Activated CD8-positive, alpha-beta T cell treated with anti-CD3 and anti-CD28 coated beads for 36 hours (primary cell): ENCODE measurements at regions not wholly inside any gene's neighbourhood (a gene's known extent, or its start where the extent isn't known, plus 50 kb on each side); places are given as distances from the start of the nearest gene placed in this dataset.

Source experiments
- ATAC-seq: fragments of 200-7000 bp; cut with Tn5 transposase; one replicate; pipeline ENCODE4 v1.10.0; 2021; ENCODE audit warnings: mild to moderate bottlenecking, moderate library complexity
- CTCF ChIA-PET: fragments of 350-600 bp; sonication (Branson Sonifier 250); formaldehyde crosslinking; loops from one replicate; lab custom pipeline; 2021; ENCODE audit warnings: antibody characterized with exemption; lab: Charles Lee
- POLR2A ChIA-PET: fragments of 350-600 bp; sonication (Branson Sonifier 250); formaldehyde crosslinking; loops from one replicate; lab custom pipeline; 2021; ENCODE audit warnings: antibody characterized with exemption; lab: Charles Lee
- DNase-seq: peaks from one replicate; pipeline ENCODE4 v3.0.0-alpha.2; 2020
- H3K27ac Mint-ChIP-seq: one replicate; pipeline ENCODE4 v1.8.0; 2021; ENCODE audit warnings: mild to moderate bottlenecking, mixed read lengths
- H3K27me3 Mint-ChIP-seq: one replicate; pipeline ENCODE4 v1.8.0; 2021; ENCODE audit warnings: mixed read lengths
- H3K36me3 Mint-ChIP-seq: one replicate; pipeline ENCODE4 v1.8.0; 2021; ENCODE audit warnings: low read depth, mixed read lengths
- H3K4me1 Mint-ChIP-seq: one replicate; pipeline ENCODE4 v1.8.0; 2021; ENCODE audit warnings: low read depth, mixed read lengths
- H3K4me3 Mint-ChIP-seq: one replicate; pipeline ENCODE4 v1.8.0; 2021; ENCODE audit warnings: mild to moderate bottlenecking, moderate library complexity, mixed read lengths
- H3K9me3 Mint-ChIP-seq: one replicate; pipeline ENCODE4 v1.8.0; 2021; ENCODE audit warnings: mixed read lengths
- intact Hi-C: fragments of 100-400 bp; cut with micrococcal nuclease; formaldehyde crosslinking; loops from one replicate; pipeline ENCODE4 v1.10.0; 2022
- TF ChIP-seq, protein P1 (sequence below): fragments of 200-600 bp; IDR thresholded peaks from one replicate; pipeline ENCODE4 v1.8.0; 2022; ENCODE audit warnings: antibody characterized with exemption, mild to moderate bottlenecking

DNA sequence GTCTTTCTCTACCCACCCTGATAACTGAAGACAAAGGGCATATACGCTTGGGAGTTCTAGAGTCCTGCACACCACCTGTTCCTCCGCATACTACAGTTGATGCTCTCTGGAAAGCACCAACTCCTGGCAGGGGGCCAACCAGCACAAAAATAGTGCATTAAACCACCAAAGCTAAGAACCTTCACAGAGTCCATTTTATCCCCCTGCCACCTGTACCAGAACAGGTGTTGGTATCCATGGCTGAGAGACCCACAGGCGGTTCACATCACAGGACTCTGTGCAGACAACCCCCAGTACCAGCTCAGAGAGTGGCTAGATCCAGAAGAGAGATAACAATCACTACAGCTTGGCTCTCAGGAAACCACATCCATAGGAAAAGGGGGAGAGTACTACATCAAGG is 114.4 kb upstream of the POU1F1 start:
- ChIA-PET CTCF (no interaction called here), POLR2A (no interaction called here)
- Mint-ChIP-seq H3K4me1 (no peaks in the 10 kb centered on the region), H3K4me3 (no peak overlapping the region), H3K36me3 (no peaks in the 10 kb centered on the region), H3K27me3 (peaks cover 2% of the 10 kb centered on the region), H3K27ac (no peak overlapping the region), H3K9me3 (no peaks in the 10 kb centered on the region)
- intact Hi-C loops = no loop called here
- ATAC-seq = no peak
- TF ChIP-seq, protein P1, sequence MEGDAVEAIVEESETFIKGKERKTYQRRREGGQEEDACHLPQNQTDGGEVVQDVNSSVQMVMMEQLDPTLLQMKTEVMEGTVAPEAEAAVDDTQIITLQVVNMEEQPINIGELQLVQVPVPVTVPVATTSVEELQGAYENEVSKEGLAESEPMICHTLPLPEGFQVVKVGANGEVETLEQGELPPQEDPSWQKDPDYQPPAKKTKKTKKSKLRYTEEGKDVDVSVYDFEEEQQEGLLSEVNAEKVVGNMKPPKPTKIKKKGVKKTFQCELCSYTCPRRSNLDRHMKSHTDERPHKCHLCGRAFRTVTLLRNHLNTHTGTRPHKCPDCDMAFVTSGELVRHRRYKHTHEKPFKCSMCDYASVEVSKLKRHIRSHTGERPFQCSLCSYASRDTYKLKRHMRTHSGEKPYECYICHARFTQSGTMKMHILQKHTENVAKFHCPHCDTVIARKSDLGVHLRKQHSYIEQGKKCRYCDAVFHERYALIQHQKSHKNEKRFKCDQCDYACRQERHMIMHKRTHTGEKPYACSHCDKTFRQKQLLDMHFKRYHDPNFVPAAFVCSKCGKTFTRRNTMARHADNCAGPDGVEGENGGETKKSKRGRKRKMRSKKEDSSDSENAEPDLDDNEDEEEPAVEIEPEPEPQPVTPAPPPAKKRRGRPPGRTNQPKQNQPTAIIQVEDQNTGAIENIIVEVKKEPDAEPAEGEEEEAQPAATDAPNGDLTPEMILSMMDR = no peak
- DNase-seq = no peak

DNA sequence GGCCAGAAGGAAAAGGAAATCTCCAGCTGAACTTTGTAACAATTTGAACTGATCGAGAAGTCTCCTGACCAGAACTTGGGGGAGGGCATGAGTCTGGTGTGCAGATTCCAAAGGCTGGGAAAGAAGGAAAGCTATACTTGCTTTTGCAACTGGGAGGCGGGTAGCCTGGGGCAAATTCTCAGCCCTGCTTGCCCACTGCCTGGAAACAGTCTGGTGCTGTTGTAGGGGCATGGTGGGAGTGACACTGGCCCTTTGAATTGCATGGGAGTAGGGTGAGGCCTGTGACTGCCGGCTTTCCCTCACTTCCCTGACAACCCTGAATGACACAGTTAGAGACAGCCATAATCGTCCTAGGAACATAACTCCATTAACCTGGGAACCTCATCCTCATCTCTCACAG is 114.0 kb upstream of the POU1F1 start:
- H3K9me3 Mint-ChIP-seq = no peaks in the 10 kb centered on the region
- H3K27ac Mint-ChIP-seq = no peak overlapping the region
- DNase-seq (no peak), ATAC-seq (no peak)
- POLR2A ChIA-PET = no interaction called here
- H3K4me1 Mint-ChIP-seq = no peaks in the 10 kb centered on the region
- TF ChIP-seq, protein P1 = no peak
- H3K36me3 Mint-ChIP-seq = no peaks in the 10 kb centered on the region
- no peak overlapping the region for H3K4me3 Mint-ChIP-seq
- CTCF ChIA-PET = no interaction called here
- peaks cover 2% of the 10 kb centered on the region for H3K27me3 Mint-ChIP-seq
- intact Hi-C loops = no loop called here

DNA sequence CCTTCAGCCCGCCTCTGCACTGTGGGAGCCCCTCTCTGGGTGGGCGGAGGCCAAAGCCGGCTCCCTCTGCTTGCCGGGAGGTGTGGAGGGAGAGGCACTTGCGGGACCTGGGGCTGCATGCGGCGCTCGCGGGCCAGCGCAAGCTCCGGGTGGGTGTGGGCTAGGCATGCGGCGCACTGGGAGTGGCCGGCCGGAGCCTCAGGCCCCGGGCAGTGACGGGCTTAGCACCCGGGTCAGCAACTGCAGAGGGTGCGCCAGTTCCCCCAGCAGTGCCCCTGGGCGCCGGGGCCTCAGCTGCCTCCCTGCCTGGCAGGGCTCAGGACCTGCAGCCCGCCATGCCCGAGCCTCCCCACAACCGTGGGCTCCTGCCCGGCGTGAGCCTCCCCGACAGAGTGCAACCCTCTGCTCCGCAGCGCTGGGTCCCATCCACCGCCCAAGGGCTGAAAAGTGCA is 98.9 kb upstream of the POU1F1 start:
- ATAC-seq (no peak), DNase-seq (no peak)
- ChIA-PET CTCF (no interaction called here), POLR2A (interaction anchor here (0.6 kb wide), 1 partner anchor 757 kb away, joined by 3 read pairs; no protein-coding TSS in a partner anchor)
- TF ChIP-seq, protein P1 = no peak
- Mint-ChIP-seq H3K4me1 (no peaks in the 10 kb centered on the region), H3K36me3 (no peaks in the 10 kb centered on the region), H3K27ac (no peak overlapping the region), H3K4me3 (no peak overlapping the region), H3K9me3 (no peaks in the 10 kb centered on the region), H3K27me3 (peaks cover 5% of the 10 kb centered on the region)
- intact Hi-C loops = no loop called here

DNA sequence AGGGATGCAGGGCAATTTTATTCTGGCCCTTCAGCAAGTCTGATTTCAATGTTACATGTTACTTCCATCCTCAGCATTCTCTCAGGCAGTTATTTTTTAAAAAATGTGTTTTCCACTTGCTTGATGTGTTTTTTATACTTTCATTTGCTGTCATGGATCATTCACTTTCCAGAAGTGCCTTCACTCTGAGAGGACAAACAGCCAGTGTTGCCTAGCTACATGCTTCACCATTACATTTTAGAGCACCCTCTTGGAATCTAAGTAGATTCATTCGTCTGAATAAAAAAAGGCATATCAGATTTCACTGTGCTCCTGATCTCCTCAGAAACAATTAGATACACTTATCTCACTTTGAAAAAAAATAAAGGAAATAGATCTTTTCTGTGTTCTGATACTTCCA is 93.6 kb upstream of the POU1F1 start:
- POLR2A ChIA-PET = no interaction called here
- CTCF ChIA-PET = no interaction called here
- Mint-ChIP-seq H3K27me3 (peaks cover 9% of the 10 kb centered on the region), H3K36me3 (no peaks in the 10 kb centered on the region), H3K4me3 (no peak overlapping the region), H3K27ac (no peak overlapping the region), H3K4me1 (no peaks in the 10 kb centered on the region), H3K9me3 (no peaks in the 10 kb centered on the region)
- no peak for ATAC-seq
- TF ChIP-seq, protein P1 = no peak
- intact Hi-C loops = no loop called here
- DNase-seq = no peak

DNA sequence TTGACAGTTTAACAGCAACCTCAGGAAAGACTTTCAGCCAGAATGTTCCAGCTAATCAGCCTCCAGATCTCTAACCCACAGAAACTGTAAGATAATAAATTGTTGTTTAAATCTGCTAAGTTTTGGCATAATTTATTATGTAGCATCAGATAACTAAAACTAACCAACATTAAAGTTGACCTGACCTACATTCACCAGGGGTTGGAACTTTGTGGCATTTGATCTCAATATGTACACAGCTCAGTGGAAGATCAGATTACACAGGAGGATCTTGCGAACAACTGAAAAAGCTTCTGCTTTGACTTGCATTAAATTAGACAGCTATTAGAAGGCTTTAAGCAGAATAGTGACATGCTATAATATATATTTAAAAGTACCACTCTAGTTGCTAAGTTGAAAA is 91.4 kb upstream of the POU1F1 start:
- TF ChIP-seq, protein P1 = no peak
- intact Hi-C loops = no loop called here
- ATAC-seq (no peak), DNase-seq (no peak)
- no peaks in the 10 kb centered on the region for H3K4me1 Mint-ChIP-seq
- no peaks in the 10 kb centered on the region for H3K36me3 Mint-ChIP-seq
- no peak overlapping the region for H3K4me3 Mint-ChIP-seq
- H3K27ac Mint-ChIP-seq = no peak overlapping the region
- POLR2A ChIA-PET = interaction anchor here (1.4 kb wide), 1 partner anchor 12 kb away, joined by 3 read pairs; no protein-coding TSS in a partner anchor
- peaks cover 6% of the 10 kb centered on the region for H3K27me3 Mint-ChIP-seq
- no peaks in the 10 kb centered on the region for H3K9me3 Mint-ChIP-seq
- CTCF ChIA-PET = interaction anchor here (2.1 kb wide), 1 partner anchor 17 kb away, joined by 10 read pairs; no protein-coding TSS in a partner anchor
